Mucosa of descending colon (tissue), 3 donors: ENCODE measurements at regions not wholly inside any gene's neighbourhood (a gene's known extent, or its start where the extent isn't known, plus 50 kb on each side); places are given as distances from the start of the nearest gene placed in this dataset.

ENCODE experiments used
- ATAC-seq: fragments of 200-7000 bp; cut with Tn5 transposase; one replicate; pipeline ENCODE4 v1.9.1; 2020; ENCODE audit warnings: mild to moderate bottlenecking, moderate library complexity
- DNase-seq, 3 donors: peaks; one replicate each; pipeline ENCODE4 v3.0.0-alpha.2; 2020
- H3K36me3 ChIP-seq: fragments of 200-600 bp; one replicate; pipeline ENCODE4 v1.8.0; 2021; ENCODE audit warnings: low read depth, mild to moderate bottlenecking
- H3K4me1 ChIP-seq: fragments of 200-600 bp; one replicate; pipeline ENCODE4 v1.8.0; 2021; ENCODE audit warnings: low read depth, mild to moderate bottlenecking
- H3K4me3 ChIP-seq: fragments of 200-600 bp; one replicate; pipeline ENCODE4 v1.8.0; 2021; ENCODE audit warnings: mild to moderate bottlenecking
- H3K9me3 ChIP-seq: fragments of 200-600 bp; one replicate; pipeline ENCODE4 v1.8.0; 2021; ENCODE audit warnings: mild to moderate bottlenecking
- intact Hi-C, 2 donors: fragments of 100-400 bp; cut with DNase I in 1 of 2; cut with micrococcal nuclease in 1 of 2; formaldehyde crosslinking; loops; one replicate each; pipeline versions ENCODE4 v1.11.0 to v1.11.1; 2022; cut with DNase I, micrococcal nuclease
- TF ChIP-seq, protein P1 (sequence below): fragments of 200-600 bp; IDR thresholded peaks from one replicate; pipeline ENCODE4 v1.8.0; 2022; ENCODE audit warnings: antibody characterized with exemption, mild to moderate bottlenecking
- donor health status: DM: no; HTN: no; CAD: no; lungs with moderate emphysema.
- donor health status: DM: no; HTN: no; CAD: no.
- donor health status: DM: no; HTN: yes; CAD: no.

DNA sequence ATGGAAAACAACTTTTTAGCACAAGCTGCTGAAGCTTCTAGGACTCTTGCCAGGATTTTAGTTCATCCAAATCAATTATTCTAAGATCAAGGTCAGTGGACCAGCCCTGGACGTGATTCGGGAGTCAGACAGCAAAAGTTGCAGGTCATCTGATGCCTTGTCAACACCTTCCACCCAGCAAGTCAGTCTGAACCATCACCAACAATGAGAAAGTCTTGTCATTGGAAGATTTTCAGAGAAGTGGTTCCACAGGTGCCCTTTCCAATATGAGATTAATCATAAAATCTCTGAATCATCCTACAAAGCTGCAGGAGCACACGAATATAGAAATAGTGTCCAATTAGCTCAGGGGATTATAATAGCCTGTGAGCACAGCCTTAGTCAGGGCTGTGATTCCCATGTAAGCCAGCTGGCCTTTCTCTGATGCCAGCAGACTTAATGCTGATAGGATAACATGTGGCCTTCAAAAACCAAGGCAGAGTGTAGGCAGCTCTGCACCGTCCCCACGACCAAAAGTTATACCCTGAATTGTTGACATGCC lies 445.0 kb upstream of the TRPC7 start:
- no peaks in the 10 kb centered on the region for H3K36me3 ChIP-seq
- no peak overlapping the region for H3K4me3 ChIP-seq
- TF ChIP-seq, protein P1, sequence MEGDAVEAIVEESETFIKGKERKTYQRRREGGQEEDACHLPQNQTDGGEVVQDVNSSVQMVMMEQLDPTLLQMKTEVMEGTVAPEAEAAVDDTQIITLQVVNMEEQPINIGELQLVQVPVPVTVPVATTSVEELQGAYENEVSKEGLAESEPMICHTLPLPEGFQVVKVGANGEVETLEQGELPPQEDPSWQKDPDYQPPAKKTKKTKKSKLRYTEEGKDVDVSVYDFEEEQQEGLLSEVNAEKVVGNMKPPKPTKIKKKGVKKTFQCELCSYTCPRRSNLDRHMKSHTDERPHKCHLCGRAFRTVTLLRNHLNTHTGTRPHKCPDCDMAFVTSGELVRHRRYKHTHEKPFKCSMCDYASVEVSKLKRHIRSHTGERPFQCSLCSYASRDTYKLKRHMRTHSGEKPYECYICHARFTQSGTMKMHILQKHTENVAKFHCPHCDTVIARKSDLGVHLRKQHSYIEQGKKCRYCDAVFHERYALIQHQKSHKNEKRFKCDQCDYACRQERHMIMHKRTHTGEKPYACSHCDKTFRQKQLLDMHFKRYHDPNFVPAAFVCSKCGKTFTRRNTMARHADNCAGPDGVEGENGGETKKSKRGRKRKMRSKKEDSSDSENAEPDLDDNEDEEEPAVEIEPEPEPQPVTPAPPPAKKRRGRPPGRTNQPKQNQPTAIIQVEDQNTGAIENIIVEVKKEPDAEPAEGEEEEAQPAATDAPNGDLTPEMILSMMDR, result no peak
- H3K9me3 ChIP-seq, result no peaks in the 10 kb centered on the region
- intact Hi-C loops, result no loop called here
- ATAC-seq, result no peak
- DNase-seq, result no peak
- H3K4me1 ChIP-seq, result no peaks in the 10 kb centered on the region

DNA sequence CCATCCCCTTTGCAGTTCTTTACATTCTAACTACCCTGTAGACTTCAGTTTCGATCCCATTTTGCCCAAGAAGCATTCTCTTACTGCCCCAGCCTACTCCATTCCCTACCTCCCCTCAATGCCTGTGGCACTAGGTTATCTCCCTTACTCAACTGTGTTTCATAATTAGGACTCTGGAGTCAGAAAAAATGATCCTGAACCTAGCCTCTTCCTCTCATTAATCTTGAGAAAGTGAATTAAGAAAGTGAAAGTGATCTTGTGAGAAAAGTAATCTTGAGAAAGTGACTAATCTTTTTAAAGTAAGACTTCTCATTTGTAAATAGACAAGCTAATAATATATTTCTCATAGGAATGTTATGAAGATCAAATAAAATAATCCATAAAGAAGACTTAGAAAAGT lies 444.0 kb upstream of the TRPC7 start:
- no peaks in the 10 kb centered on the region for H3K9me3 ChIP-seq
- DNase-seq, result no peak
- no peaks in the 10 kb centered on the region for H3K4me1 ChIP-seq
- ATAC-seq, result no peak
- H3K36me3 ChIP-seq, result no peaks in the 10 kb centered on the region
- no peak overlapping the region for H3K4me3 ChIP-seq
- intact Hi-C loops, result no loop called here
- TF ChIP-seq, protein P1, result no peak

DNA sequence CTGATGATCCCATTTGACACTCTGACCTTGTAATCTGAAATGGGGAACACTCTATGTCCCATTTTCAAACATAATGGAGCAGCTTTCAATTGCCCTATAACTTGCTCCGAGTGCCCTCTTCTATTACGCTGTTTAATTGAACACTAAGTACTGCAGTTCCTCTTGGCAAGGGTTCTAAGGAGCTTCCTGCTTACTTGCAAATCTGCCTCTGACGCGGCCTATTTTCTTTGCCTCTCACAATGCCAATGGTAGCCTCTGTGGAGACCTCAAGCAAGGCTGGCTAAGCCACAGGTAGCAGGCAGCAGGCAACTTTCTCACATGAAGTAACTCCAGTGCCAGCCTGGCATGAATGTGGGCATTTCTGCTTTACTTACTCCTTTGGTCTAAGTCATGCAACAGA lies 443.4 kb upstream of the TRPC7 start:
- intact Hi-C loops, result no loop called here
- Histone ChIP-seq H3K4me3 (no peak overlapping the region), H3K4me1 (no peaks in the 10 kb centered on the region), H3K36me3 (no peaks in the 10 kb centered on the region), H3K9me3 (no peaks in the 10 kb centered on the region)
- TF ChIP-seq, protein P1, result no peak
- DNase-seq, result no peak
- ATAC-seq, result no peak

DNA sequence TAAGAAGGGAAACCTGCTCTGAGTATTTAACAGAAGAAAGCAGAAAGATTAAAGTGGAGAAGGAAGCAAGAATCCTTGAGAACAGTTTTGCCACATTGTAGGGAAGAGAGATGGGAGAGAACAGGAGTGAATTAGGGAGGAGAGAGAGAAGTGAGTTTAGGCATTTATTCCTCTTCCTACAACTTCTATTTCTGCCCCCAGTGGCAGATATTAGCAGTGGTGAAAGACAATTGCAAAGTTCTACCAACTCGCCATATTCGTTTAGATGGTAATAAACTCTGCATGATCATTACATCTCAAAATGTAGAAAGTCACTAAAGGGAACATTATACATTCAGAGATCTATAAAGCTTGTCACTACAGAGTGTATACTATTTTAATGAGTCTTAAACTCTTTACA lies 440.1 kb upstream of the TRPC7 start:
- no peak for DNase-seq
- Histone ChIP-seq H3K4me1 (no peaks in the 10 kb centered on the region), H3K4me3 (no peak overlapping the region), H3K9me3 (no peaks in the 10 kb centered on the region), H3K36me3 (no peaks in the 10 kb centered on the region)
- TF ChIP-seq, protein P1, result no peak
- no peak for ATAC-seq
- intact Hi-C loops, result no loop called here

DNA sequence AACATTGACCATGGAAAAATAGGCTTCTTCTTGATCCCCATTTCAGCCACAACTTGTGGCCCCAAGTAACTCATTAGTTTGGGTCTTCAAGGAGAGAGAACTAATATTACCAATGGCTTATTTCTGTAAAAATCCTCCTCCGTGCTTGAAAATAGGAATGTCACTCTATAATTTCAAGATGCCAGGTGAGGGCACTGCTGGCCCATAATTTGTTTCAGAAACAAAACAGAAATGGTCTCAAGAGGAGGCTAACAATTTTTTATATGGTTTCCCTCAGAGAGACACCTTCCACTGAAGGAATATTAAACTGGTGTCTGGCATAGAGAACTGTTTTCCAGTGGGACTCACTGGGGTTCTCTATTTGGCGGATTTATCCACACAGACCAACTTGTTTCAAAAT lies 437.0 kb upstream of the TRPC7 start:
- no peaks in the 10 kb centered on the region for H3K36me3 ChIP-seq
- H3K4me3 ChIP-seq, result no peak overlapping the region
- DNase-seq (no peak), ATAC-seq (no peak)
- intact Hi-C loops, result no loop called here
- no peaks in the 10 kb centered on the region for H3K4me1 ChIP-seq
- H3K9me3 ChIP-seq, result no peaks in the 10 kb centered on the region
- TF ChIP-seq, protein P1, result no peak

DNA sequence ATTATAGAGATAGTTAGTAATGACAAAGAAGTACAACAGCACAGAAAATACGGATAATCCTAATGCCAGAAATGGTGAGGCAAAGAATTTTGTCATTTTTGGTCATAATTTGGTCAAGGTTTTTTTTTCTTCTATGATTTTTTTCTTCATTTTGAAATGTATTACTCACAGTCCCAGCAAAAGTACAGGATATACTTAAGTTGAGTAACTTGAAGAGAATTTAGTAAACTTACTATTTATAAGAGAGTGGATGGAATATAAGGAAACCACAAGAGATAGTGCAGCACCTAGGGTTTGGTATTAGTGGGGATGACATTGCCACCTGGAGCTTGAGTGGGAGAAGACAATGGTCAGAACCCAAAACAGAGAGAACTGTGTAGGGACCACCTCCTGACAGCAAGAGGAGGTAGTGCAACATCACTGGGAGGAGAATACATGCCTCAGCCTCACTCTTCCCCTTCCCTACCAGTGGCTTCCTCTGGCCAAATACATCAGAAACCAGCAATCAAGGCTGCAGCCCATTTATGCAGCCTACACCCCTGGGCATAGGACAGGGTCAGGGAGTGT lies 434.5 kb upstream of the TRPC7 start:
- Histone ChIP-seq H3K4me3 (no peak overlapping the region), H3K9me3 (no peaks in the 10 kb centered on the region), H3K4me1 (no peaks in the 10 kb centered on the region), H3K36me3 (no peaks in the 10 kb centered on the region)
- TF ChIP-seq, protein P1, result no peak
- intact Hi-C loops, result no loop called here
- DNase-seq (no peak), ATAC-seq (no peak)
